ENCODE measurements at regions not wholly inside any gene's neighbourhood (a gene's known extent, or its start where the extent isn't known, plus 50 kb on each side); places are given as distances from the start of the nearest gene placed in this dataset.

DNA sequence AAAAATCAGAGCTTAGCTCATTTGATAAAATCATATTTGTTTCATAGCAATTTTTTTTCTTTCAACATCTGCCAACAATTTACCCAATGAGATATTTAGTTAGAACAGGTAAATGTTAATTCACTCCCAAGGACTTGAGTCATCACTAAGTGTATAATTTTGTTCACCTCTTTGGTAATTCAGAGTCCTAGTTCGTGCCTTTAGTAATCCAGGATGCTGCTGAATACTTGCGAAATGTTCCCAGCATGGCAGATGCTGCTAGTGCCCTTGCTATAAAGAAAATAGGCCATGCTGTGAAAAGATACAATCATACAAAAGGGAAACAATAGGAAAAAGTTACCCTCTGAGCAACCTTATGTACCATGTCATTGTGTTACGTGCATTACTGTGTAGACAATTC is 210.5 kb downstream of the CSNK1G3 start:
- H3K9me3 ChIP-seq = no peaks in the 10 kb centered on the region
- 62 to 93% methylated on average over 3 of the region's 3 CpGs for WGBS, 2 donors
- H3K27me3 ChIP-seq = no peaks in the 10 kb centered on the region
- ATAC-seq (ENCODE audit: low FRiP score in 2 of 2) (no peak), DNase-seq (no peak)
- H3K36me3 ChIP-seq = no peaks in the 10 kb centered on the region
- TF ChIP-seq EP300 (IDR thresholded peaks at IDR 0.05) (no peak), POLR2A (IDR thresholded peaks at IDR 0.05) (no peak), CTCF (IDR thresholded peaks at IDR 0.05) (no peak), POLR2AphosphoS5 (IDR thresholded peaks at IDR 0.05) (no peak)
- H3K27ac ChIP-seq = no peak overlapping the region
- no peaks in the 10 kb centered on the region for H3K4me1 ChIP-seq
- H3K4me3 ChIP-seq = no peak overlapping the region

DNA sequence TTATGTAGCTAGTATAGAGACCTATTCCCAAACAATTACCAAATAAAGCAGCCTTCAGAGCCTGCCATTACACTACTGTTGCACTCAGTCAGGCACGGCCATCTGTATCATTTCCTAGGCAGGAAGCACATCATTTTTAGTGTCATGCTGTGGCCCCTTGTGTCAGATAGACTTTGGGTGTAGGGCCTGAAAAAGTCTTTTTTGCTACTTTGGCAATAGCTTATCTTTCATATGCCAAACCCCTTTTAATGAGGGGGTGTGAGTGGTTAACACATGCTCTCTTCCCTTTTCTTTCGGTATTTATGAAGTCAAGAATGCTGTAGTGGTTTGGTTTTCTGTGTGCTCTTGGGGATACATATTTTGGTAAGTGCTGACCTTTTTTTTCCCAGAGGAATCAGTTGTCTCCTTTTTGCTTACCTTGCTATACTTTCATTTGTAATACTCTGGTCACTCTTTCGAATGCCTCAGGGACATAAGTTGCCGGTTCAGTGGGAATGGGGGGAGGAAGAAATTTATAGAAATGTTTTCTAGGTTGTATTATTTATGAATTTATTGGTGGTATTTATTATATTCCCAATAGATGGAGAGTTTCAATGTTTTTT is 209.8 kb downstream of the CSNK1G3 start:
- TF ChIP-seq CTCF (IDR thresholded peaks at IDR 0.05) (no peak), POLR2A (IDR thresholded peaks at IDR 0.05) (no peak), EP300 (IDR thresholded peaks at IDR 0.05) (no peak), POLR2AphosphoS5 (IDR thresholded peaks at IDR 0.05) (no peak)
- DNase-seq = no peak
- Histone ChIP-seq H3K27me3 (no peaks in the 10 kb centered on the region), H3K36me3 (no peaks in the 10 kb centered on the region), H3K27ac (no peak overlapping the region), H3K9me3 (no peaks in the 10 kb centered on the region), H3K4me1 (no peaks in the 10 kb centered on the region), H3K4me3 (no peak overlapping the region)
- ATAC-seq (ENCODE audit: low FRiP score in 2 of 2) = no peak
- 75 to 76% methylated on average over 4 of the region's 4 CpGs for WGBS, 2 donors

DNA sequence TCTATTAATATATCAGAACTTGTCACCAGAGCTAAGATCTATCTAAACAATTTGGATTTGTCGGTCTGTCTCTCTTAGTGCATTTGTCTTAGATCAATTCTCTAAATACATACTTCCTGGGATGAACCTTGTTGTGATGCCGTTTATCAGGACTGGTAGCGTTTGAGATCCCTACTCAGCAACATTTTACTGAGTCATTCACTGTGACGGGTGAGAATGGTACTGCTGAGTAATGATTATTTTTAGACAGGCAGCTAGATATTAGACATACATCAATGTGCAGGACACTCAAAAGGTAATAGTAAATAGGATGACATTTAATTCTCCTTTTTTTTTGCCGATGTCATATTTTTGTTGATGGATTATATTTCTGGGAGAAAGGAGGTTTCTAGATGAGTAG is 209.0 kb downstream of the CSNK1G3 start:
- WGBS, 2 donors = 84 to 93% methylated on average over 5 of the region's 5 CpGs
- Histone ChIP-seq H3K27me3 (no peaks in the 10 kb centered on the region), H3K4me3 (no peak overlapping the region), H3K4me1 (no peaks in the 10 kb centered on the region), H3K9me3 (no peaks in the 10 kb centered on the region), H3K36me3 (no peaks in the 10 kb centered on the region), H3K27ac (no peak overlapping the region)
- DNase-seq (no peak), ATAC-seq (ENCODE audit: low FRiP score in 2 of 2) (no peak)
- TF ChIP-seq EP300 (IDR thresholded peaks at IDR 0.05) = no peak
- no peak for TF ChIP-seq POLR2A (IDR thresholded peaks at IDR 0.05)
- TF ChIP-seq POLR2AphosphoS5 (IDR thresholded peaks at IDR 0.05) = no peak
- TF ChIP-seq CTCF (IDR thresholded peaks at IDR 0.05) = no peak

- Histone ChIP-seq H3K4me3 (no peak overlapping the region), H3K36me3 (no peaks in the 10 kb centered on the region), H3K9me3 (no peaks in the 10 kb centered on the region), H3K4me1 (no peaks in the 10 kb centered on the region), H3K27me3 (no peaks in the 10 kb centered on the region), H3K27ac (no peak overlapping the region)
- DNase-seq = no peak
- no peak for ATAC-seq (ENCODE audit: low FRiP score in 2 of 2)
- TF ChIP-seq CTCF (IDR thresholded peaks at IDR 0.05) = no peak
- no peak for TF ChIP-seq POLR2AphosphoS5 (IDR thresholded peaks at IDR 0.05)
- no peak for TF ChIP-seq POLR2A (IDR thresholded peaks at IDR 0.05)
- TF ChIP-seq EP300 (IDR thresholded peaks at IDR 0.05) = no peak
Measured at GRCh38 chr5:123720339-123720738, 208.4 kb downstream of the CSNK1G3 start.

- ATAC-seq (ENCODE audit: low FRiP score in 2 of 2) (no peak), DNase-seq (no peak)
- TF ChIP-seq POLR2AphosphoS5 (IDR thresholded peaks at IDR 0.05) (no peak), EP300 (IDR thresholded peaks at IDR 0.05) (no peak), CTCF (IDR thresholded peaks at IDR 0.05) (no peak), POLR2A (IDR thresholded peaks at IDR 0.05) (no peak)
- Histone ChIP-seq H3K27ac (no peak overlapping the region), H3K9me3 (no peaks in the 10 kb centered on the region), H3K4me3 (no peak overlapping the region), H3K27me3 (no peaks in the 10 kb centered on the region), H3K36me3 (no peaks in the 10 kb centered on the region), H3K4me1 (no peaks in the 10 kb centered on the region)
- 96 to 97% methylated on average over 3 of the region's 3 CpGs for WGBS, 2 donors
Measured at GRCh38 chr5:123719004-123719403, 207.0 kb downstream of the CSNK1G3 start.
